ENCODE measurements at regions not wholly inside any gene's neighbourhood (a gene's known extent, or its start where the extent isn't known, plus 50 kb on each side); places are given as distances from the start of the nearest gene placed in this dataset.

- H3K36me3 Mint-ChIP-seq (ENCODE audit: low read depth), result no peaks in the 10 kb centered on the region
- ATAC-seq (peak; percentile 82), DNase-seq (peak; percentile 51)
- H3K9me3 Mint-ChIP-seq (ENCODE audit: low read depth), result no peaks in the 10 kb centered on the region
- ChIA-PET CTCF (interaction anchor here (0.9 to 1.7 kb wide), 5 partner anchors 10 to 183 kb away, joined by 3 to 6 read pairs (median 3); partner anchors contain the start of gene SPRY4), POLR2A (interaction anchor here (0.7 kb wide), 1 partner anchor 413 kb away, joined by 3 read pairs; no protein-coding TSS in a partner anchor)
- peaks cover 56% of the 10 kb centered on the region for H3K4me1 Mint-ChIP-seq
- H3K4me3 Mint-ChIP-seq, result no peak overlapping the region
- peak overlapping the region; percentile 60 for H3K27ac Mint-ChIP-seq
- H3K27me3 Mint-ChIP-seq, result no peaks in the 10 kb centered on the region
- intact Hi-C loops (cut with DNase I, micrococcal nuclease), result loop anchor here (1.0 to 5.0 kb wide), 2 partner anchors 35 kb away; no protein-coding TSS in a partner anchor
Measured at GRCh38 chr5:142507531-142508372, 178.1 kb downstream of the FGF1 start.

- ATAC-seq (no peak), DNase-seq (peak; percentile 30)
- ChIA-PET POLR2A (interaction anchor here (0.7 kb wide), 1 partner anchor 412 kb away, joined by 3 read pairs; no protein-coding TSS in a partner anchor), CTCF (interaction anchor here (0.9 to 1.7 kb wide), 4 partner anchors 16 to 182 kb away, joined by 3 to 6 read pairs (median 3); partner anchors contain the start of gene SPRY4)
- no peaks in the 10 kb centered on the region for H3K9me3 Mint-ChIP-seq (ENCODE audit: low read depth)
- intact Hi-C loops (cut with DNase I, micrococcal nuclease), result loop anchor here (1.0 to 5.0 kb wide), 2 partner anchors 34 kb away; no protein-coding TSS in a partner anchor
- H3K36me3 Mint-ChIP-seq (ENCODE audit: low read depth), result no peaks in the 10 kb centered on the region
- H3K4me3 Mint-ChIP-seq, result no peak overlapping the region
- no peaks in the 10 kb centered on the region for H3K27me3 Mint-ChIP-seq
- peaks cover 56% of the 10 kb centered on the region for H3K4me1 Mint-ChIP-seq
- no peak overlapping the region for H3K27ac Mint-ChIP-seq
Measured at GRCh38 chr5:142506756-142507155, 179.1 kb downstream of the FGF1 start.

- DNase-seq (peak; percentile 13), ATAC-seq (peak; percentile 8)
- ChIA-PET POLR2A (interaction anchor here (0.5 kb wide), 1 partner anchor 584 kb away, joined by 3 read pairs; no protein-coding TSS in a partner anchor), CTCF (interaction anchor here (1.5 kb wide), 1 partner anchor 181 kb away, joined by 3 read pairs; the partner anchor contains the start of gene SPRY4)
- no peaks in the 10 kb centered on the region for H3K27me3 Mint-ChIP-seq
- no peaks in the 10 kb centered on the region for H3K36me3 Mint-ChIP-seq (ENCODE audit: low read depth)
- no peak overlapping the region for H3K4me3 Mint-ChIP-seq
- intact Hi-C loops (cut with DNase I, micrococcal nuclease), result loop anchor here in 1 of 2 experiments (5.0 kb wide), 1 partner anchor 34 kb away; no protein-coding TSS in a partner anchor
- H3K4me1 Mint-ChIP-seq, result peaks cover 56% of the 10 kb centered on the region
- H3K27ac Mint-ChIP-seq, result no peak overlapping the region
- no peaks in the 10 kb centered on the region for H3K9me3 Mint-ChIP-seq (ENCODE audit: low read depth)
Measured at GRCh38 chr5:142506046-142506445, 179.8 kb downstream of the FGF1 start.

GRCh38 chr5:142501890-142502289 is 177.1 kb upstream of the SPRY4 start:
- intact Hi-C loops (cut with DNase I, micrococcal nuclease), result no loop called here
- H3K27ac Mint-ChIP-seq, result no peak overlapping the region
- DNase-seq (no peak), ATAC-seq (no peak)
- H3K4me3 Mint-ChIP-seq, result no peak overlapping the region
- ChIA-PET CTCF (no interaction called here), POLR2A (no interaction called here)
- H3K27me3 Mint-ChIP-seq, result no peaks in the 10 kb centered on the region
- H3K9me3 Mint-ChIP-seq (ENCODE audit: low read depth), result no peaks in the 10 kb centered on the region
- no peaks in the 10 kb centered on the region for H3K36me3 Mint-ChIP-seq (ENCODE audit: low read depth)
- H3K4me1 Mint-ChIP-seq, result peaks cover 28% of the 10 kb centered on the region

GRCh38 chr5:142500227-142500905 is 175.5 kb upstream of the SPRY4 start:
- intact Hi-C loops (cut with DNase I, micrococcal nuclease), result no loop called here
- ATAC-seq (no peak), DNase-seq (no peak)
- H3K27me3 Mint-ChIP-seq, result no peaks in the 10 kb centered on the region
- H3K27ac Mint-ChIP-seq, result no peak overlapping the region
- ChIA-PET POLR2A (no interaction called here), CTCF (no interaction called here)
- H3K4me3 Mint-ChIP-seq, result no peak overlapping the region
- peaks cover 13% of the 10 kb centered on the region for H3K4me1 Mint-ChIP-seq
- no peaks in the 10 kb centered on the region for H3K9me3 Mint-ChIP-seq (ENCODE audit: low read depth)
- H3K36me3 Mint-ChIP-seq (ENCODE audit: low read depth), result no peaks in the 10 kb centered on the region

GRCh38 chr5:142499591-142500226 is 174.9 kb upstream of the SPRY4 start:
- Mint-ChIP-seq H3K36me3 (ENCODE audit: low read depth) (no peaks in the 10 kb centered on the region), H3K4me1 (peaks cover 11% of the 10 kb centered on the region), H3K27ac (no peak overlapping the region), H3K27me3 (no peaks in the 10 kb centered on the region), H3K9me3 (ENCODE audit: low read depth) (no peaks in the 10 kb centered on the region), H3K4me3 (no peak overlapping the region)
- no peak for DNase-seq
- POLR2A ChIA-PET, result no interaction called here
- intact Hi-C loops (cut with DNase I, micrococcal nuclease), result no loop called here
- CTCF ChIA-PET, result no interaction called here
- ATAC-seq, result no peak

GRCh38 chr5:142498298-142498697 is 173.5 kb upstream of the SPRY4 start:
- POLR2A ChIA-PET, result no interaction called here
- Mint-ChIP-seq H3K27ac (no peak overlapping the region), H3K4me3 (no peak overlapping the region), H3K36me3 (ENCODE audit: low read depth) (no peaks in the 10 kb centered on the region), H3K9me3 (ENCODE audit: low read depth) (no peaks in the 10 kb centered on the region), H3K4me1 (no peaks in the 10 kb centered on the region), H3K27me3 (no peaks in the 10 kb centered on the region)
- ATAC-seq, result no peak
- DNase-seq, result no peak
- CTCF ChIA-PET, result no interaction called here
- intact Hi-C loops (cut with DNase I, micrococcal nuclease), result no loop called here

GRCh38 chr5:142495531-142495930 is 170.7 kb upstream of the SPRY4 start:
- no peak for DNase-seq
- intact Hi-C loops (cut with DNase I, micrococcal nuclease), result no loop called here
- CTCF ChIA-PET, result no interaction called here

GRCh38 chr5:142493875-142494518 is 169.2 kb upstream of the SPRY4 start:
- DNase-seq, result no peak
- H3K36me3 Mint-ChIP-seq (ENCODE audit: low read depth), result no peaks in the 10 kb centered on the region
- intact Hi-C loops (cut with DNase I, micrococcal nuclease), result no loop called here
- H3K27me3 Mint-ChIP-seq, result no peaks in the 10 kb centered on the region
- no peak overlapping the region for H3K4me3 Mint-ChIP-seq
- ATAC-seq, result no peak
- no peaks in the 10 kb centered on the region for H3K4me1 Mint-ChIP-seq
- H3K27ac Mint-ChIP-seq, result no peak overlapping the region
- CTCF ChIA-PET, result no interaction called here
- POLR2A ChIA-PET, result interaction anchor here (0.8 kb wide), 1 partner anchor 61 kb away, joined by 4 read pairs; no protein-coding TSS in a partner anchor
- no peaks in the 10 kb centered on the region for H3K9me3 Mint-ChIP-seq (ENCODE audit: low read depth)

More at GRCh38 chr5:142495531-142495930, 170.7 kb upstream of the SPRY4 start:
- Mint-ChIP-seq H3K27me3 (no peaks in the 10 kb centered on the region), H3K27ac (no peak overlapping the region), H3K9me3 (ENCODE audit: low read depth) (no peaks in the 10 kb centered on the region), H3K4me1 (no peaks in the 10 kb centered on the region), H3K36me3 (ENCODE audit: low read depth) (no peaks in the 10 kb centered on the region), H3K4me3 (no peak overlapping the region)
- ATAC-seq, result no peak
- POLR2A ChIA-PET, result no interaction called here

GRCh38 chr5:142492781-142493281 is 168.0 kb upstream of the SPRY4 start:
- intact Hi-C loops (cut with DNase I, micrococcal nuclease), result no loop called here
- no peak for ATAC-seq
- Mint-ChIP-seq H3K9me3 (ENCODE audit: low read depth) (no peaks in the 10 kb centered on the region), H3K27me3 (no peaks in the 10 kb centered on the region), H3K27ac (no peak overlapping the region), H3K4me3 (no peak overlapping the region), H3K4me1 (no peaks in the 10 kb centered on the region), H3K36me3 (ENCODE audit: low read depth) (no peaks in the 10 kb centered on the region)
- POLR2A ChIA-PET, result interaction anchor here (0.6 to 0.8 kb wide), 3 partner anchors 40 to 168 kb away, joined by 3 to 6 read pairs (median 4); partner anchors contain the start of gene SPRY4
- no peak for DNase-seq
- CTCF ChIA-PET, result interaction anchor here (0.6 kb wide), 2 partner anchors 164 to 469 kb away, joined by 3 to 4 read pairs; no protein-coding TSS in a partner anchor

GRCh38 chr5:142491679-142492078 is 166.9 kb upstream of the SPRY4 start:
- Mint-ChIP-seq H3K36me3 (ENCODE audit: low read depth) (no peaks in the 10 kb centered on the region), H3K27ac (no peak overlapping the region), H3K4me1 (no peaks in the 10 kb centered on the region), H3K4me3 (no peak overlapping the region), H3K27me3 (no peaks in the 10 kb centered on the region), H3K9me3 (ENCODE audit: low read depth) (no peaks in the 10 kb centered on the region)
- POLR2A ChIA-PET, result no interaction called here
- intact Hi-C loops (cut with DNase I, micrococcal nuclease), result no loop called here
- CTCF ChIA-PET, result no interaction called here
- DNase-seq, result no peak
- no peak for ATAC-seq
